Stomach smooth muscle (tissue), 2 donors: ENCODE measurements at regions not wholly inside any gene's neighbourhood (a gene's known extent, or its start where the extent isn't known, plus 50 kb on each side); places are given as distances from the start of the nearest gene placed in this dataset.

Experiments
- H3K27ac ChIP-seq: one replicate; pipeline ENCODE4 v1.7.0; 2013; ENCODE audit warnings: mild to moderate bottlenecking, low read length, inconsistent platforms
- H3K27me3 ChIP-seq, 2 donors: one replicate each; pipeline ENCODE4 v1.7.0; 2013; ENCODE audit warnings: low read length in 2 of 2; ENCODE audit not compliant: insufficient read depth in 2 of 2, control insufficient read depth in 1 of 2
- H3K36me3 ChIP-seq, 2 donors: one replicate each; pipeline ENCODE4 v1.7.0; 2013; ENCODE audit warnings: low read length in 2 of 2; ENCODE audit not compliant: control insufficient read depth in 2 of 2, insufficient read depth in 2 of 2
- H3K4me1 ChIP-seq: one replicate; pipeline ENCODE4 v1.7.0; 2013; ENCODE audit warnings: low read length; ENCODE audit not compliant: control insufficient read depth, insufficient read depth
- H3K4me3 ChIP-seq, 2 donors: one replicate each; pipeline ENCODE4 v1.7.0; 2013; ENCODE audit warnings: low read length in 2 of 2
- H3K9ac ChIP-seq, 2 donors: one replicate each; pipeline ENCODE4 v1.7.0; 2013; ENCODE audit warnings: low read length in 2 of 2, mild to moderate bottlenecking in 1 of 2
- H3K9me3 ChIP-seq, 2 donors: one replicate each; pipeline ENCODE4 v1.7.0; 2013; ENCODE audit warnings: low read length in 2 of 2; ENCODE audit not compliant: control insufficient read depth in 2 of 2
- donor health status: healthy.
- donor health status: Pancreatic carcinoma.

DNA sequence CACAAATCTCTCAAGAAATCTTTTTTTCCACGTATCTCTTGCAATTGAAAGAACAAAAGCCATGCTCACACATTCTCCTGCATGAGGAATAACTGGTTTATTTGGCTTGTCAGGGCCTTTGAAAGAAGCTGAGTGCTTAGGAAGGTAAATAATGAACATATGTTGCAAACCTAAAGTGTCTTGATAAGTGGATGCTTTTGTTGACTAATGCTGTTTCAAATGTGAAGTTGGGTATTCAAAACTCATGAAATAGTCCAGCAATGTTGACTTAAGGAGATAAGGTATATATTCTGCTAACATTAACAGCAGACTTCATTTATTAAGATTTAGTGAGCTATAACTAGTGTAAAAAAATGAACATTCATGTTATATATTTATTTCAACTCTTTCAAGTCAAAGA, 1792.7 kb upstream of the MIR17HG start:
- no peaks in the 10 kb centered on the region for H3K27me3 ChIP-seq
- H3K4me3 ChIP-seq = no peak overlapping the region
- no peaks in the 10 kb centered on the region for H3K36me3 ChIP-seq
- H3K4me1 ChIP-seq = no peaks in the 10 kb centered on the region
- no peak overlapping the region for H3K27ac ChIP-seq
- no peaks in the 10 kb centered on the region for H3K9me3 ChIP-seq
- H3K9ac ChIP-seq = no peak overlapping the region

DNA sequence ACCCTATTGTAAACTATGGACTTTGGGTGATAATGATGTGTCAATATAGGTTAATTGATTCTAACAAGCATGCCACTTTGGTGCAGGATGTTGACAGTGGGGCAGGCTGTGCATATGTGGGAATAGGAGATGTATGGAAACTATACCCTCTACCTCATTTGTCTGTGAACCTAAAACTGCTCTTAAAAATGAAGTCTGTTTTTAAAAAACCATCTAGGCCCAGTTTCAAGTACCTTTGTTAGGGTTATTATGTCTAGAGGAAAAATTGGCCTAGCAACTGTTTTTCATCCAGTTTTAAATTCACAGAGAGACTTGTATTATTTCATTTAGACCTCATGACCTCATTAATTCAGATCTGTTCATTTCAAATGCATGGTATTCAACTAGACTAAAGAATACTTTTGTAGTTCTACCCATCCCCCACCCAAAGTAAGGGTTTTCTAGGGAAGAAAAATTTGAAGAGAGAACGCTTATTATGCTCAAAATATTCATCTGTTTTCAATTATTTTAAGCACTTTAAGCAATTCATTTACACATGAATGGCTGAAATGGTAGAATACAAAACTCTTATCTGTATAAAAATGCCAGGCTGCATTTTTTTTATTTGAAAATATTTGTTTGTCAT, 1781.9 kb upstream of the MIR17HG start:
- H3K9ac ChIP-seq = no peak overlapping the region
- H3K4me3 ChIP-seq = no peak overlapping the region
- H3K27me3 ChIP-seq = no peaks in the 10 kb centered on the region
- H3K27ac ChIP-seq = no peak overlapping the region
- no peaks in the 10 kb centered on the region for H3K4me1 ChIP-seq
- H3K36me3 ChIP-seq = no peaks in the 10 kb centered on the region
- no peaks in the 10 kb centered on the region for H3K9me3 ChIP-seq

DNA sequence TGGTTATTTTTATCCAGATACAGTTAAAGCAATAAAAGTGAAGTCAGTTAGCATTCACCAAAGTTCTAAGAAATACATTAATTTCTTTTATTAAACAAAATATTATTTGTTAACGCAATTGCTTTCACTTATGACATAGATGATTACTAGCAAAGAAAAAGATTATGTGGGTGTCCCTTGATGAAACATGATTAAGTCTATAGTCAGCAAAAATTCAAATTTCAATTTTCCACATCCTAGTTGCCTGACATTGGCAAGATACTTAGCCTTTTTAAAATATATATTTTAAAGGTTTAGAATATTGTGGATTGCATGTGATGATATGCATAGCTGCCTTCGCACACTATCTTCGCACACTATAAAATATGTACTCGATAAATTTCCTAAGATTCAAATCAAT, 1780.5 kb upstream of the MIR17HG start:
- H3K36me3 ChIP-seq = no peaks in the 10 kb centered on the region
- no peak overlapping the region for H3K27ac ChIP-seq
- no peaks in the 10 kb centered on the region for H3K27me3 ChIP-seq
- no peak overlapping the region for H3K4me3 ChIP-seq
- H3K9ac ChIP-seq = no peak overlapping the region
- no peaks in the 10 kb centered on the region for H3K4me1 ChIP-seq
- H3K9me3 ChIP-seq = no peaks in the 10 kb centered on the region

DNA sequence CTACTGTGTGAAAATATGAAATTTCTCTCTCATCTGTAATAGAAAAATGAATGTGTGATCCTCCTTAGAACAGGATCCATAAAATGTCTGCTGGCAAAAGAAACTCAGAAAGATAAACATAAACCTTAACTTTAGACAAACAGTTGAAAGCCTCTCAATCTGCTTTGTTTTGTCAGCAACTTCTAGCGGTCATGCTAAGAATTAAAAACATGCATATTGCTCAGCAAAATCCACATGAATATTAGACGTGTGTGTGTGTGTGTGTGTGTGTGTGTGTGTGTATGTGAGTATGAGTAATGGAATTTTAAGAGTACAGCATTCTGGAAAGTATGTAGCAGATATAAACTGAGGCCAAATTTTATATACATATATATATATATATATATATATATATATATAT, 1779.2 kb upstream of the MIR17HG start:
- no peaks in the 10 kb centered on the region for H3K9me3 ChIP-seq
- no peaks in the 10 kb centered on the region for H3K27me3 ChIP-seq
- H3K9ac ChIP-seq = no peak overlapping the region
- H3K4me3 ChIP-seq = no peak overlapping the region
- no peaks in the 10 kb centered on the region for H3K4me1 ChIP-seq
- no peaks in the 10 kb centered on the region for H3K36me3 ChIP-seq
- H3K27ac ChIP-seq = no peak overlapping the region

DNA sequence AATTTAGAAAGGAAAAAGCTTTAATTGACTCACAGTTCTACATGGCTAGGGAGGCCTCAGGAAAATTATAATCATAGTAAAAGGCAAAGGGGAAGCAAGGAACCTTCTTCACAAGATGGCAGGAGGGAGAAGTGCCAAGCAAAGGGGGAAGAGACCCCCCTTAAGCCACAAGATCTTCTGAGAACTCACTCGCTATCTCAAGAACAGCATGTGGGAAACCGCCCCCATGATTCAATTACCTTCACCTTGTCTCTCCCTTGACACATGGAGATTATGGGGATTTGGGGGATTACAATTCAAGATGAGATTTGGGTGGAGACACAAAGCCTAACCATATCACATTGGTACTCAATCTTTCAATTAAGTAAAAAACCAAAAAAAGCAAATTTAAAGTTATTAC, 1778.7 kb upstream of the MIR17HG start:
- H3K9ac ChIP-seq = no peak overlapping the region
- no peak overlapping the region for H3K4me3 ChIP-seq
- H3K4me1 ChIP-seq = no peaks in the 10 kb centered on the region
- no peak overlapping the region for H3K27ac ChIP-seq
- H3K36me3 ChIP-seq = no peaks in the 10 kb centered on the region
- no peaks in the 10 kb centered on the region for H3K9me3 ChIP-seq
- no peaks in the 10 kb centered on the region for H3K27me3 ChIP-seq

DNA sequence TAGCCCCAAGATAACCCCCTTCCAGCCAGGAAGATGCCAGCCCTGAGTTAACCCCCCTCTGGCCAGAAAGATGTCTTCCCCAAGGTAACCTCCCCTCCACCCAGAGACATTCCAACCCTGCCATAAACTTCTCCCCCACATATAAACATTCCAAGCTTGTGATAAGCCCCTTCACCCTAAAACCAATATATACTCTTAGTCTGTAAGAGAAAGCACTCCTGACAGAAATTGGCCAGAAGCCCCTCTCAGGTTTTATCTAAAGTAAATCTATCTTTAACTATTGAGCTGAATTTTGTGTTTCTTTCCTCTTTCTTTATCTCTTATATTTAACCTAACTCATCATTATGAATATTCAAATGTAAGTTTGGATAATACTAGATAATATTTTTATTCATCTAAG, 1775.8 kb upstream of the MIR17HG start:
- no peak overlapping the region for H3K9ac ChIP-seq
- H3K27ac ChIP-seq = no peak overlapping the region
- H3K9me3 ChIP-seq = no peaks in the 10 kb centered on the region
- H3K4me1 ChIP-seq = no peaks in the 10 kb centered on the region
- H3K36me3 ChIP-seq = no peaks in the 10 kb centered on the region
- H3K27me3 ChIP-seq = no peaks in the 10 kb centered on the region
- no peak overlapping the region for H3K4me3 ChIP-seq

DNA sequence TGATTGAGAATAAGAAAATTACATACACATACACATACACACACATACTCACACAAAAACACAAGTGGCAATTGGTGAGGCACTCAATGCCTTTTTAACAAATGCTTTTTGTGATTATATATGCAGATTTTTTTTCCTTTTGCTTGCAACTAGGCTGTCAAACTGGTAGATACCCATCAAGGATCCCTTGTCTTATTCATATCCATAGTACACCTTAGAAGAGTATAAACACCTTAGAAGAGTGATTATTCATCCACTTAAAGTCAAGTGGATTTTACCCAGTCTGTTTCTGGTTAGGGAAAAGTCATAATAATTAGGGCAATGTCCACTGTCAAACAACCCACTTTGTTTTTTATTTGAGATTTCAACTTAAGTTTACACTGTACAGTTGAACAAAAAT, 1773.4 kb upstream of the MIR17HG start:
- H3K36me3 ChIP-seq = no peaks in the 10 kb centered on the region
- H3K27me3 ChIP-seq = no peaks in the 10 kb centered on the region
- H3K4me3 ChIP-seq = no peak overlapping the region
- no peak overlapping the region for H3K27ac ChIP-seq
- no peak overlapping the region for H3K9ac ChIP-seq
- H3K9me3 ChIP-seq = no peaks in the 10 kb centered on the region
- no peaks in the 10 kb centered on the region for H3K4me1 ChIP-seq

DNA sequence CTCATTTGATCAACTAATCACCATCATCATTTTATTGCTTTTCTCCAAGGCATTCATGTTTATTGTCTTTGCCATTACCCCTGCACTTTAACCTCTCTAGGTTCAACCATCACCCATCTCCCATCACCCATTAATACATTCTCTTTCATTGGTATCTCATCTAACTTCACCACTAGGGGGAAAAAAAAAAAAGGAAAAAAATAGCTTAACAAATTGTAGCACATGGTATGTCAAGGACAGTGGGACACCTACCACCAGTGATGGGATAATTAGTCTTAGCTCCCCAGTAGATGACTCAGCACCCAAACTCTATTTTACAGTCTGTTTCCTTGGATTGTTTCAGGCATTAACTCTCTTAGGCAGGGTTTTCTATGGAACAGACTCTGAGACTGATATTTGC, 1770.2 kb upstream of the MIR17HG start:
- no peaks in the 10 kb centered on the region for H3K27me3 ChIP-seq
- H3K36me3 ChIP-seq = no peaks in the 10 kb centered on the region
- H3K9me3 ChIP-seq = no peaks in the 10 kb centered on the region

DNA sequence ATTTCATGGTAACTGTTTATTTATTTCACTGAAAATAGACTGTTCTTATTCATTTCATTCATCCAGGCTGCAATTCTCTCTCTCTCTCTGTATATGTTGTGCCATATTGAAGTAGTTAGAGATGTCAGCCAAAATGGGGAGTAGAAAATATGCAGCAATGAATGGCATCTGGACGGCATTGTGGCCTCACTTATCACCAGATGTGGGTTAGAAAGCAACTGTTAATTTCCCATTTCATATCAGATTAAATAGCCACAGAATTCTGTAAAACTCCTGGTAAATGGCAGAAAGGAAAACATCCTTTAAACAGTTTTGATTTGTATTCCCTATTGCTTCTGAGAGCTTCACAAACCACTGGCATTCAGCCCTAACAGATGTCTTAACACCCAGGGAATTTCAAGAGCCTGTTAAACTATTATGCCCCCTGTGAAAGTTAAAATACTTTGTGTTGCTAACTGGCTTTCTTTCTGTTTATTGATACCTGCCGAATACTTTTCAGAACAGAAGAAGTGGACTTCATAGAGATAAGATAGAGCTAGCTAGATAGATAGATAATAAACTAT, 1763.3 kb upstream of the MIR17HG start:
- Histone ChIP-seq H3K27ac (no peak overlapping the region), H3K4me1 (no peaks in the 10 kb centered on the region), H3K9ac (no peak overlapping the region), H3K27me3 (no peaks in the 10 kb centered on the region), H3K9me3 (no peaks in the 10 kb centered on the region), H3K4me3 (no peak overlapping the region), H3K36me3 (no peaks in the 10 kb centered on the region)

More for the DNA sequence above, 1770.2 kb upstream of the MIR17HG start:
- no peaks in the 10 kb centered on the region for H3K4me1 ChIP-seq
- H3K4me3 ChIP-seq = no peak overlapping the region
- H3K9ac ChIP-seq = no peak overlapping the region
- no peak overlapping the region for H3K27ac ChIP-seq

DNA sequence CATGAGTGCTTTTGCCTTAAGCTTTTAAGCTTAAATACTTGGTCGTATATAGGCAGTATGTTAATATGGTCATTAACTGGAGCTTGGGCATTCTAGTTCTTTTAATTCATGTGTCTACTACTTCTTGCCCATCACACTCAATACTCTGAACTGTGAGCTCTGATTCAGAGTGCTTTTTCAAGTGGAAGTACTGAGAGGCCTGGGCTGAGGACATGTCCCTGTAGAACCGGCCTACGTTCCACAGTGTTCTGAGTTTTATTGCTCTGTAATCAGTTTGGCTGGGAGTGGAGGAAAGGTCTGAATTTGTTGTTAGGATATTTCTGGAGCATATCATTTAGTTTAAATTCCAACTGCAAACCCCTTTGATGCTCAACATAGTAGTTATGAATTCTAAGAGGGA, 1744.8 kb upstream of the MIR17HG start:
- Histone ChIP-seq H3K9ac (no peak overlapping the region), H3K27me3 (no peaks in the 10 kb centered on the region), H3K36me3 (no peaks in the 10 kb centered on the region), H3K27ac (no peak overlapping the region), H3K9me3 (no peaks in the 10 kb centered on the region), H3K4me3 (no peak overlapping the region), H3K4me1 (no peaks in the 10 kb centered on the region)

DNA sequence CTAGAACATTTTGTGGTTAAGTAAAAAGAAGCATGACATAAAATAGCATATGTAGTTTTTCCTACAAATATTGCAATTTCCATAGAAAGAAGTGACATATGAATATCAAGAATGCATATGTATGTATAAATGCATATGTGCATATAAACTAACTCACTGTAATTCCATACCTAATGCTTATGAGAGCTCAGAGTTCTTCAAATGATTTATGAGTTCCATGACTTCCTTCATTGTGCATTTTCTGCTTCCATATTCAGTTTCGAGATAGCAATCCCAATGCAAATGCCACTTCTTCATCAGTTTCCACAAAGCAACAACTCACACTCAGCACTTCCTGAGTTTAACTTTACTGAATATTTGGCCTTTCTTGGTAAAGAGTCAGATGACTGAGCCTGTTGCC, 1744.3 kb upstream of the MIR17HG start:
- no peaks in the 10 kb centered on the region for H3K36me3 ChIP-seq
- H3K9me3 ChIP-seq = no peaks in the 10 kb centered on the region
- no peak overlapping the region for H3K9ac ChIP-seq
- H3K4me3 ChIP-seq = no peak overlapping the region
- no peaks in the 10 kb centered on the region for H3K4me1 ChIP-seq
- H3K27me3 ChIP-seq = no peaks in the 10 kb centered on the region
- no peak overlapping the region for H3K27ac ChIP-seq
